Eye (tissue), 1 donor: ENCODE measurements at regions not wholly inside any gene's neighbourhood (a gene's known extent, or its start where the extent isn't known, plus 50 kb on each side); places are given as distances from the start of the nearest gene placed in this dataset.
A peak's percentile ranks its signal among the peaks of the same experiment; 100 is the strongest.

ENCODE experiments used
- DNase-seq: peaks from one replicate; pipeline ENCODE4 v3.0.0-alpha.2; 2015

GRCh38 chr6:165905744-165906143 is 242.7 kb upstream of the PDE10A start:
- DNase-seq = no peak

- no peak for DNase-seq
Measured at GRCh38 chr6:165900970-165901369, 237.9 kb upstream of the PDE10A start.

GRCh38 chr6:165899611-165900010 is 236.6 kb upstream of the PDE10A start:
- no peak for DNase-seq

GRCh38 chr6:165895421-165896165 is 232.6 kb upstream of the PDE10A start:
- DNase-seq = no peak

GRCh38 chr6:165894171-165894825 is 231.3 kb upstream of the PDE10A start:
- no peak for DNase-seq

- no peak for DNase-seq
Measured at GRCh38 chr6:165893431-165893830, 230.4 kb upstream of the PDE10A start.

GRCh38 chr6:165891320-165891719 is 228.3 kb upstream of the PDE10A start:
- no peak for DNase-seq

- no peak for DNase-seq
Measured at GRCh38 chr6:165890404-165890735, 227.3 kb upstream of the PDE10A start.

- peak; percentile 75 for DNase-seq
Measured at GRCh38 chr6:165889636-165890403, 226.8 kb upstream of the PDE10A start.

- no peak for DNase-seq
Measured at GRCh38 chr6:165886169-165886568, 223.1 kb upstream of the PDE10A start.

GRCh38 chr6:165884813-165885765 is 222.0 kb upstream of the PDE10A start:
- DNase-seq = peak; percentile 94

GRCh38 chr6:165883851-165884640 is 221.0 kb upstream of the PDE10A start:
- no peak for DNase-seq

GRCh38 chr6:165881806-165882205 is 218.8 kb upstream of the PDE10A start:
- DNase-seq = peak; percentile 50

GRCh38 chr6:165880686-165881085 is 217.6 kb upstream of the PDE10A start:
- DNase-seq = peak; percentile 50

GRCh38 chr6:165877773-165878172 is 214.7 kb upstream of the PDE10A start:
- DNase-seq = no peak

GRCh38 chr6:165877192-165877591 is 214.2 kb upstream of the PDE10A start:
- DNase-seq = no peak

- peak; percentile 64 for DNase-seq
Measured at GRCh38 chr6:165876588-165876987, 213.5 kb upstream of the PDE10A start.

- no peak for DNase-seq
Measured at GRCh38 chr6:165875946-165876345, 212.9 kb upstream of the PDE10A start.

GRCh38 chr6:165873976-165874375 is 210.9 kb upstream of the PDE10A start:
- no peak for DNase-seq

GRCh38 chr6:165872811-165873210 is 209.8 kb upstream of the PDE10A start:
- DNase-seq = no peak

GRCh38 chr6:165872311-165872710 is 209.3 kb upstream of the PDE10A start:
- DNase-seq = no peak

GRCh38 chr6:165871571-165871970 is 208.5 kb upstream of the PDE10A start:
- DNase-seq = no peak
